Pancreas (tissue), 10 donors: ENCODE measurements at regions not wholly inside any gene's neighbourhood (a gene's known extent, or its start where the extent isn't known, plus 50 kb on each side); places are given as distances from the start of the nearest gene placed in this dataset.
"Not testable (repeated sequence)": the region's sequence is repeated elsewhere in the genome, so short reads cannot be mapped to it uniquely, and the experiment has no call there.

Source experiments
- ATAC-seq, 4 donors: fragments of 200-7000 bp; cut with Tn5 transposase; one replicate each; pipeline versions ENCODE4 v1.8.0 to v1.9.1; 2020; ENCODE audit warnings: mild to moderate bottlenecking in 4 of 4, moderate library complexity in 4 of 4
- DNase-seq, 6 donors: peaks; one replicate each; pipeline ENCODE4 v3.0.0-alpha.2; 2020
- FAIRE-seq: peaks from 2 replicates; lab custom pipeline; 2012; peaks lifted over from hg19 to GRCh38; lab: Jason Lieb, UNC
- H3K27ac ChIP-seq, 4 donors: fragments of 200-600 bp; sonication (generic); 1 replicate in 3 of 4; 2 replicates in 1 of 4; pipeline versions ENCODE4 v1.5.0 to v1.8.0; 2020
- H3K27me3 ChIP-seq, 4 donors: fragments of 200-600 bp; one replicate each; pipeline ENCODE4 v1.8.0; 2021
- H3K36me3 ChIP-seq, 3 donors: fragments of 200-600 bp; sonication (generic) in 1 of 3; one replicate each; pipeline versions ENCODE4 v1.5.0 to v1.8.0; 2020 to 2021
- H3K4me1 ChIP-seq, 3 donors: fragments of 200-600 bp; one replicate each; pipeline ENCODE4 v1.8.0; 2021
- H3K4me3 ChIP-seq, 4 donors: fragments of 200-600 bp; sonication (generic) in 2 of 4; one replicate each; pipeline versions ENCODE4 v1.5.0 to v1.8.0; 2020 to 2021
- H3K9me3 ChIP-seq, 4 donors: fragments of 200-600 bp; one replicate each; pipeline ENCODE4 v1.8.0; 2021
- CTCF ChIP-seq, 4 donors: fragments of 200-600 bp; sonication (generic) in 3 of 4; IDR thresholded peaks; one replicate each; pipeline versions ENCODE4 v1.5.0 to v1.8.0; 2021; ENCODE audit warnings: antibody characterized with exemption in 4 of 4
- WGBS, 2 donors: extraction: QIAGEN DNeasy Blood & Tissue Kit; methylation state at CpG; one replicate each; pipeline ENCODE4 v1.1.7; 2013; 5-methylcytosine and 5-hydroxymethylcytosine counted together
- intact Hi-C, 3 donors: fragments of 100-400 bp; cut with DNase I; formaldehyde crosslinking; loops; one replicate each; pipeline versions ENCODE4 v1.11.1 to v1.14.2; 2022
- donor health status: healthy with polysubstance abuse.
- donor health status: DM: no; HTN: no; CAD: no; lungs with moderate emphysema.
- donor health status: DM: no; HTN: no; CAD: no.
- donor health status: control.
- donor health status: control.
- donor health status: Bipolar disorder and iron deficiency.
- donor health status: DM: yes; HTN: yes; CAD: no.
- donor health status: DM: no; HTN: no; CAD: no.
- donor health status: DM: no; HTN: no; CAD: no.
- donor health status: DM: yes; HTN: yes; CAD: no.

GRCh38 chr14:59137256-59137655, 51.2 kb upstream of the DAAM1 start:
- H3K4me1 ChIP-seq = no peaks in the 10 kb centered on the region
- ATAC-seq = no peak

GRCh38 chr14:59138576-59138975, 49.9 kb upstream of the DAAM1 start:
- not testable (repeated sequence) for H3K27ac ChIP-seq, FAIRE-seq, ATAC-seq, DNase-seq, H3K36me3 ChIP-seq, H3K9me3 ChIP-seq, H3K4me3 ChIP-seq, H3K4me1 ChIP-seq, H3K27me3 ChIP-seq
- intact Hi-C loops = loop anchor here in 1 of 3 donors (10.0 kb wide), 1 partner anchor 316 kb away; no protein-coding TSS in a partner anchor
- WGBS, 2 donors = 60 to 61% methylated on average over 5 of the region's 5 CpGs

More at GRCh38 chr14:59137256-59137655, 51.2 kb upstream of the DAAM1 start:
- no peaks in the 10 kb centered on the region for H3K36me3 ChIP-seq
- no peak overlapping the region for H3K4me3 ChIP-seq
- FAIRE-seq = no peak
- TF ChIP-seq CTCF (IDR thresholded peaks at IDR 0.05) = no peak
- WGBS, 2 donors = 88 to 92% methylated on average over 3 of the region's 3 CpGs
- intact Hi-C loops = loop anchor here in 1 of 3 donors (10.0 kb wide), 1 partner anchor 318 kb away; no protein-coding TSS in a partner anchor
- no peaks in the 10 kb centered on the region for H3K9me3 ChIP-seq
- no peaks in the 10 kb centered on the region for H3K27me3 ChIP-seq
- no peak overlapping the region for H3K27ac ChIP-seq
- DNase-seq = no peak
